Calu3 (cell line): ENCODE measurements at regions not wholly inside any gene's neighbourhood (a gene's known extent, or its start where the extent isn't known, plus 50 kb on each side); places are given as distances from the start of the nearest gene placed in this dataset.

Source experiments
- BruUV-seq: library from RNA; stranded (reverse); fragments of 400-500 nt; replicated peaks from 2 replicates; lab custom pipeline; 2021; lab: Mats Ljungman, UMichigan
- CTCF ChIA-PET: fragments of 300-600 bp; sonication (Branson Sonifier 250); formaldehyde crosslinking; loops from one replicate; lab custom pipeline; 2022; ENCODE audit warnings: antibody characterized with exemption; lab: Charles Lee
- DNase-seq: peaks from one replicate; pipeline ENCODE4 v3.0.0; 2022
- H3K27ac Mint-ChIP-seq: one replicate; pipeline ENCODE4 v1.8.0; 2022; ENCODE audit warnings: mixed read lengths; ENCODE audit not compliant: unreplicated experiment
- H3K27me3 Mint-ChIP-seq: one replicate; pipeline ENCODE4 v1.8.0; 2022; ENCODE audit warnings: mixed read lengths; ENCODE audit not compliant: unreplicated experiment
- H3K36me3 Mint-ChIP-seq: one replicate; pipeline ENCODE4 v1.8.0; 2022; ENCODE audit warnings: mild to moderate bottlenecking, moderate library complexity, mixed read lengths; ENCODE audit not compliant: insufficient read depth, unreplicated experiment
- H3K4me1 Mint-ChIP-seq: one replicate; pipeline ENCODE4 v1.8.0; 2022; ENCODE audit warnings: mild to moderate bottlenecking, low read depth, mixed read lengths; ENCODE audit not compliant: unreplicated experiment
- H3K4me3 Mint-ChIP-seq: one replicate; pipeline ENCODE4 v1.8.0; 2022; ENCODE audit warnings: mild to moderate bottlenecking, low read depth, moderate library complexity, mixed read lengths; ENCODE audit not compliant: unreplicated experiment
- H3K9me3 Mint-ChIP-seq: one replicate; pipeline ENCODE4 v1.8.0; 2022; ENCODE audit warnings: low read depth, mixed read lengths; ENCODE audit not compliant: unreplicated experiment
- CTCF ChIP-seq: fragments of 200-600 bp; IDR thresholded peaks from one replicate; pipeline ENCODE4 v1.8.0; 2022; ENCODE audit warnings: antibody characterized with exemption; ENCODE audit not compliant: unreplicated experiment
- intact Hi-C: fragments of 100-400 bp; cut with micrococcal nuclease; formaldehyde crosslinking; loops from one replicate; pipeline ENCODE4 v1.10.0; 2022; ENCODE audit not compliant: unreplicated experiment

- no peak for DNase-seq
- H3K9me3 Mint-ChIP-seq = peaks cover 6% of the 10 kb centered on the region
- intact Hi-C loops = no loop called here
- H3K36me3 Mint-ChIP-seq = no peaks in the 10 kb centered on the region
- no peak overlapping the region for H3K27ac Mint-ChIP-seq
- no peak overlapping the region for H3K4me3 Mint-ChIP-seq
- CTCF ChIA-PET = no interaction called here
- no peaks in the 10 kb centered on the region for H3K4me1 Mint-ChIP-seq
- no peak for TF ChIP-seq CTCF
- BruUV-seq = no TSS peak
- H3K27me3 Mint-ChIP-seq = no peaks in the 10 kb centered on the region
Measured at GRCh38 chr3:80655216-80655615, 887.4 kb upstream of the ROBO1 start.

- peaks cover 2% of the 10 kb centered on the region for H3K9me3 Mint-ChIP-seq
- no peak overlapping the region for H3K27ac Mint-ChIP-seq
- no peak for TF ChIP-seq CTCF
- no peaks in the 10 kb centered on the region for H3K4me1 Mint-ChIP-seq
- no peak overlapping the region for H3K4me3 Mint-ChIP-seq
- CTCF ChIA-PET = no interaction called here
- DNase-seq = no peak
- no peaks in the 10 kb centered on the region for H3K27me3 Mint-ChIP-seq
- BruUV-seq = no TSS peak
- intact Hi-C loops = no loop called here
- no peaks in the 10 kb centered on the region for H3K36me3 Mint-ChIP-seq
Measured at GRCh38 chr3:80649170-80649569, 881.4 kb upstream of the ROBO1 start.

DNA sequence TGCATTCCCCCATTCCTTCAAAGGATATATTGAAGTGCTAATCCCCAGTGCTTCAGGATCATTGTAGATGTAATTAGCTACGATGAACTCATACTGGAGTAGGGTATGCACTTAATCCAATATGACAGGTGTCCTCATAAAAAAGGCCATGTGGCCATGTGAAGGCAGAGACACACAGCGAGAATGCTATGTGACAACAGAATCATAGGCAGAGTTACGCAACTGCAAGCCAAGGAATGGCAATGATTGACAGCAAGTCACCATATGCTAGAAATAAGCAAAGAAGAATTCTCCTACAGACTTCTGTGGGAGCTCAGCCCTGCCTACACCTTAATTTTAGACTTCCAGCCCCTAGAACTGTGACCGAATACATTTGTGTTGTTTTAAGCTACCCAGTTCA lies 875.6 kb upstream of the ROBO1 start:
- intact Hi-C loops = no loop called here
- Mint-ChIP-seq H3K27ac (no peak overlapping the region), H3K4me3 (no peak overlapping the region), H3K9me3 (peaks cover 3% of the 10 kb centered on the region), H3K4me1 (no peaks in the 10 kb centered on the region), H3K27me3 (no peaks in the 10 kb centered on the region), H3K36me3 (no peaks in the 10 kb centered on the region)
- CTCF ChIA-PET = interaction anchor here (0.6 kb wide), 1 partner anchor 1230 kb away, joined by 3 read pairs; no protein-coding TSS in a partner anchor
- TF ChIP-seq CTCF = no peak
- DNase-seq = no peak
- no TSS peak for BruUV-seq

- CTCF ChIA-PET = no interaction called here
- no peak for TF ChIP-seq CTCF
- no peaks in the 10 kb centered on the region for H3K27me3 Mint-ChIP-seq
- no peak overlapping the region for H3K4me3 Mint-ChIP-seq
- intact Hi-C loops = no loop called here
- H3K27ac Mint-ChIP-seq = no peak overlapping the region
- no peaks in the 10 kb centered on the region for H3K9me3 Mint-ChIP-seq
- no peak for DNase-seq
- no peaks in the 10 kb centered on the region for H3K36me3 Mint-ChIP-seq
- BruUV-seq = no TSS peak
- no peaks in the 10 kb centered on the region for H3K4me1 Mint-ChIP-seq
Measured at GRCh38 chr3:80618295-80619256, 850.8 kb upstream of the ROBO1 start.
